GM19351 (cell line): ENCODE measurements at regions not wholly inside any gene's neighbourhood (a gene's known extent, or its start where the extent isn't known, plus 50 kb on each side); places are given as distances from the start of the nearest gene placed in this dataset.
"Not testable (repeated sequence)": the region's sequence is repeated elsewhere in the genome, so short reads cannot be mapped to it uniquely, and the experiment has no call there.

Source experiments
- ATAC-seq: cut with Tn5 transposase; IDR thresholded peaks from one replicate; pipeline ENCODE4 v1.9.1; 2021; ENCODE audit warnings: mild to moderate bottlenecking, moderate library complexity; ENCODE audit not compliant: unreplicated experiment

- ATAC-seq = not testable (repeated sequence)
These were observed 116.7 kb upstream of the ZNF516 start for GRCh38 chr18:76611750-76612045.

GRCh38 chr18:76610933-76611749 lies 116.1 kb upstream of the ZNF516 start:
- no peak for ATAC-seq

- ATAC-seq = no peak
These were observed 115.0 kb upstream of the ZNF516 start for GRCh38 chr18:76610012-76610411.

GRCh38 chr18:76605341-76605929 lies 110.4 kb upstream of the ZNF516 start:
- ATAC-seq = no peak

- ATAC-seq = no peak
These were observed 109.8 kb upstream of the ZNF516 start for GRCh38 chr18:76604935-76605240.

GRCh38 chr18:76604108-76604934 lies 109.3 kb upstream of the ZNF516 start:
- no peak for ATAC-seq

GRCh38 chr18:76602191-76602590 lies 107.1 kb upstream of the ZNF516 start:
- no peak for ATAC-seq

- not testable (repeated sequence) for ATAC-seq
These were observed 105.0 kb upstream of the ZNF516 start for GRCh38 chr18:76600076-76600475.

- ATAC-seq = no peak
These were observed 99.9 kb upstream of the ZNF516 start for GRCh38 chr18:76594966-76595365.

GRCh38 chr18:76593843-76594242 lies 98.8 kb upstream of the ZNF516 start:
- ATAC-seq = no peak

- ATAC-seq = no peak
These were observed 97.9 kb upstream of the ZNF516 start for GRCh38 chr18:76592981-76593381.

GRCh38 chr18:76592096-76592495 lies 97.1 kb upstream of the ZNF516 start:
- ATAC-seq = no peak

GRCh38 chr18:76589866-76590265 lies 94.8 kb upstream of the ZNF516 start:
- ATAC-seq = no peak

GRCh38 chr18:76589316-76589715 lies 94.3 kb upstream of the ZNF516 start:
- no peak for ATAC-seq

- no peak for ATAC-seq
These were observed 93.7 kb upstream of the ZNF516 start for GRCh38 chr18:76588601-76589226.

GRCh38 chr18:76587879-76588271 lies 92.8 kb upstream of the ZNF516 start:
- no peak for ATAC-seq

- ATAC-seq = no peak
These were observed 92.3 kb upstream of the ZNF516 start for GRCh38 chr18:76587147-76587878.

GRCh38 chr18:76584414-76585310 lies 89.6 kb upstream of the ZNF516 start:
- no peak for ATAC-seq

- no peak for ATAC-seq
These were observed 86.2 kb upstream of the ZNF516 start for GRCh38 chr18:76581261-76581660.
